NCI-H510A (cell line): ENCODE measurements at regions not wholly inside any gene's neighbourhood (a gene's known extent, or its start where the extent isn't known, plus 50 kb on each side); places are given as distances from the start of the nearest gene placed in this dataset.
"Not testable (repeated sequence)": the region's sequence is repeated elsewhere in the genome, so short reads cannot be mapped to it uniquely, and the experiment has no call there.

Experiments used
- DNase-seq: peaks from one replicate; lab custom pipeline; 2025; lab: John Stamatoyannopoulos, UW

- no peak for DNase-seq
Observed at GRCh38 chr13:109938255-109938936, 152.0 kb upstream of the IRS2 start.

GRCh38 chr13:109934520-109934919 lies 148.1 kb upstream of the IRS2 start:
- DNase-seq: not testable (repeated sequence)

GRCh38 chr13:109933476-109933875 lies 147.1 kb upstream of the IRS2 start:
- no peak for DNase-seq

- no peak for DNase-seq
Observed at GRCh38 chr13:109924376-109924775, 138.0 kb upstream of the IRS2 start.

- DNase-seq: no peak
Observed at GRCh38 chr13:109922518-109922917, 136.1 kb upstream of the IRS2 start.

GRCh38 chr13:109919715-109920375 lies 133.5 kb upstream of the IRS2 start:
- no peak for DNase-seq

- no peak for DNase-seq
Observed at GRCh38 chr13:109918179-109918711, 131.9 kb upstream of the IRS2 start.

- DNase-seq: no peak
Observed at GRCh38 chr13:109917422-109917821, 131.0 kb upstream of the IRS2 start.

GRCh38 chr13:109913936-109914510 lies 127.6 kb upstream of the IRS2 start:
- no peak for DNase-seq

- DNase-seq: no peak
Observed at GRCh38 chr13:109913186-109913585, 126.8 kb upstream of the IRS2 start.

GRCh38 chr13:109910194-109910593 lies 123.8 kb upstream of the IRS2 start:
- DNase-seq: no peak

GRCh38 chr13:109906976-109907375 lies 120.6 kb upstream of the IRS2 start:
- DNase-seq: no peak

GRCh38 chr13:109904218-109904617 lies 117.8 kb upstream of the IRS2 start:
- DNase-seq: no peak

GRCh38 chr13:109900741-109901140 lies 114.4 kb upstream of the IRS2 start:
- no peak for DNase-seq

GRCh38 chr13:109900320-109900719 lies 113.9 kb upstream of the IRS2 start:
- no peak for DNase-seq

- no peak for DNase-seq
Observed at GRCh38 chr13:109899748-109900147, 113.4 kb upstream of the IRS2 start.

- no peak for DNase-seq
Observed at GRCh38 chr13:109899316-109899715, 112.9 kb upstream of the IRS2 start.

GRCh38 chr13:109897988-109898624 lies 111.7 kb upstream of the IRS2 start:
- DNase-seq: no peak

- no peak for DNase-seq
Observed at GRCh38 chr13:109892101-109892500, 105.7 kb upstream of the IRS2 start.

- no peak for DNase-seq
Observed at GRCh38 chr13:109885235-109885634, 98.9 kb upstream of the IRS2 start.

- no peak for DNase-seq
Observed at GRCh38 chr13:109884462-109884861, 98.1 kb upstream of the IRS2 start.
